Upper lobe of left lung (tissue), 4 donors: ENCODE measurements at regions not wholly inside any gene's neighbourhood (a gene's known extent, or its start where the extent isn't known, plus 50 kb on each side); places are given as distances from the start of the nearest gene placed in this dataset.

ENCODE experiments used
- CTCF ChIP-seq, 6 experiments: fragments of 450-650 bp in 4 of 6; fragments of 200-600 bp in 2 of 6; sonication (generic) in 2 of 6; IDR thresholded peaks; one replicate each; pipeline ENCODE4 v1.5.1; 2016 to 2019; ENCODE audit warnings: antibody characterized with exemption in 6 of 6
- EP300 ChIP-seq, 4 donors: sonication (generic); formaldehyde crosslinking; IDR thresholded peaks; one replicate each; pipeline ENCODE4 v1.5.1; 2017; ENCODE audit warnings: antibody characterized with exemption in 4 of 4, control low read depth in 2 of 4
- POLR2A ChIP-seq, 4 donors: fragments of 450-650 bp; IDR thresholded peaks; one replicate each; pipeline ENCODE4 v1.5.1; 2016 to 2017; ENCODE audit warnings: antibody characterized with exemption in 4 of 4, mild to moderate bottlenecking in 2 of 4

GRCh38 chr4:132660181-132660580, 488.9 kb upstream of the PCDH10 start:
- no peak for TF ChIP-seq POLR2A (IDR thresholded peaks at IDR 0.05)
- no peak for TF ChIP-seq CTCF (IDR thresholded peaks at IDR 0.05)
- no peak for TF ChIP-seq EP300 (IDR thresholded peaks at IDR 0.05)
